IMR-90 (cell line): ENCODE measurements at regions not wholly inside any gene's neighbourhood (a gene's known extent, or its start where the extent isn't known, plus 50 kb on each side); places are given as distances from the start of the nearest gene placed in this dataset.

Source experiments
- ATAC-seq: fragments of 200-7000 bp; cut with Tn5 transposase; 2 replicates; pipeline ENCODE4 v1.9.1; 2020; ENCODE audit warnings: low read depth, mild to moderate bottlenecking, moderate library complexity
- BruUV-seq: library from RNA; stranded (reverse); fragments of 400-500 nt; replicated peaks from 2 replicates; lab custom pipeline; 2021; lab: Mats Ljungman, UMichigan
- CTCF ChIA-PET: fragments of 300-600 bp; formaldehyde crosslinking; extraction: SDS; loops from one replicate; lab custom pipeline; 2021; ENCODE audit warnings: antibody characterized with exemption; lab: Yijun Ruan, JAX
- POLR2A ChIA-PET: fragments of 300-600 bp; sonication (Branson Sonifier 250); formaldehyde crosslinking; loops from one replicate; lab custom pipeline; 2022; ENCODE audit warnings: antibody characterized with exemption; ENCODE audit not compliant: unreplicated experiment; lab: Charles Lee
- DNase-seq: peaks from one replicate; pipeline ENCODE4 v3.0.0; 2013
- H2AFZ ChIP-seq: replicated peaks from 2 replicates; pipeline ENCODE3; 2013; ENCODE audit warnings: low read length, mild to moderate bottlenecking; ENCODE audit not compliant: poor library complexity
- H2AK5ac ChIP-seq: 2 replicates; pipeline ENCODE4 v1.6.1; 2013; ENCODE audit warnings: low read depth, low read length, inconsistent platforms
- H2AK9ac ChIP-seq: replicated peaks from 2 replicates; pipeline ENCODE3; 2013; ENCODE audit warnings: mild to moderate bottlenecking, low read depth, low read length, moderate library complexity; ENCODE audit not compliant: poor library complexity
- H2BK120ac ChIP-seq: 2 replicates; pipeline ENCODE4 v1.6.1; 2013; ENCODE audit warnings: low read depth, low read length, inconsistent platforms
- H2BK15ac ChIP-seq: 3 replicates; pipeline ENCODE4 v1.6.1; 2013; ENCODE audit warnings: low read depth, low read length, inconsistent platforms
- H2BK20ac ChIP-seq: 2 replicates; pipeline ENCODE4 v1.6.1; 2013; ENCODE audit warnings: low read depth, mild to moderate bottlenecking, inconsistent platforms, low read length, moderate library complexity
- H2BK5ac ChIP-seq: 2 replicates; pipeline ENCODE4 v1.6.1; 2013; ENCODE audit warnings: mild to moderate bottlenecking, low read depth, low read length, inconsistent platforms; ENCODE audit not compliant: poor library complexity, severe bottlenecking
- H3K14ac ChIP-seq: replicated peaks from 2 replicates; pipeline ENCODE4 v1.6.1; 2013; ENCODE audit warnings: low read depth, low read length, inconsistent platforms
- H3K18ac ChIP-seq: 2 replicates; pipeline ENCODE4 v1.6.1; 2013; ENCODE audit warnings: low read depth, low read length, control low read depth
- H3K23ac ChIP-seq: 2 replicates; pipeline ENCODE4 v1.6.1; 2013; ENCODE audit warnings: low read depth, low read length, inconsistent platforms
- H3K27ac ChIP-seq: 2 replicates; pipeline ENCODE4 v1.5.1; 2013; ENCODE audit warnings: mild to moderate bottlenecking, control low read depth, low read length; ENCODE audit not compliant: insufficient read depth
- H3K27me3 ChIP-seq: 2 replicates; pipeline ENCODE4 v1.6.1; 2013; ENCODE audit warnings: low read length; ENCODE audit not compliant: control insufficient read depth, insufficient read depth
- H3K36me3 ChIP-seq: 2 replicates; pipeline ENCODE4 v1.6.1; 2013; ENCODE audit warnings: low read length, mixed read lengths; ENCODE audit not compliant: control insufficient read depth, insufficient read depth
- H3K4ac ChIP-seq: 2 replicates; pipeline ENCODE4 v1.6.1; 2013; ENCODE audit warnings: low read depth, low read length, inconsistent platforms
- H3K4me1 ChIP-seq: 2 replicates; pipeline ENCODE4 v1.6.1; 2013; ENCODE audit warnings: low read length, mixed read lengths; ENCODE audit not compliant: control insufficient read depth, insufficient read depth
- H3K4me2 ChIP-seq: 2 replicates; pipeline ENCODE4 v1.6.1; 2013; ENCODE audit warnings: low read depth, mild to moderate bottlenecking, control low read depth, low read length, moderate library complexity
- H3K4me3 ChIP-seq: 2 replicates; pipeline ENCODE4 v1.5.1; 2013; ENCODE audit warnings: low read depth, mild to moderate bottlenecking, control low read depth, low read length, moderate library complexity; ENCODE audit not compliant: insufficient read depth
- H3K56ac ChIP-seq: 2 replicates; pipeline ENCODE4 v1.6.1; 2013; ENCODE audit warnings: low read length, inconsistent platforms; ENCODE audit not compliant: insufficient read depth; ENCODE audit errors: extremely low read depth
- H3K79me1 ChIP-seq, 2 experiments: 2 replicates each; pipeline ENCODE4 v1.6.1; 2013; ENCODE audit warnings: low read length in 2 of 2, inconsistent platforms in 1 of 2, low read depth in 1 of 2
- H3K9ac ChIP-seq: 2 replicates; pipeline ENCODE4 v1.6.1; 2013; ENCODE audit warnings: low read depth, low read length, control low read depth
- H3K9me1 ChIP-seq: 2 replicates; pipeline ENCODE4 v1.6.1; 2013; ENCODE audit warnings: low read length, inconsistent platforms; ENCODE audit not compliant: insufficient read depth
- H3K9me3 ChIP-seq: 2 replicates; pipeline ENCODE4 v1.6.1; 2013; ENCODE audit warnings: low read length; ENCODE audit not compliant: control insufficient read depth, insufficient read depth
- H4K20me1 ChIP-seq: 2 replicates; pipeline ENCODE4 v1.6.1; 2013; ENCODE audit warnings: low read length, inconsistent platforms; ENCODE audit not compliant: insufficient read depth
- H4K5ac ChIP-seq: 2 replicates; pipeline ENCODE4 v1.6.1; 2013; ENCODE audit warnings: mild to moderate bottlenecking, low read depth, low read length, control low read depth
- H4K8ac ChIP-seq, 2 experiments: 2 replicates each; pipeline ENCODE4 v1.6.1; 2013; ENCODE audit warnings: low read depth in 2 of 2, low read length in 2 of 2, control low read depth in 1 of 2, inconsistent platforms in 1 of 2
- H4K91ac ChIP-seq: 2 replicates; pipeline ENCODE4 v1.6.1; 2013; ENCODE audit warnings: low read depth, low read length, inconsistent platforms; ENCODE audit not compliant: insufficient read depth
- CEBPB ChIP-seq: IDR thresholded peaks from 2 replicates; pipeline ENCODE4 v1.6.1; 2012; ENCODE audit warnings: low read depth, low read length, improper control_type of control experiment
- MAFK ChIP-seq: IDR thresholded peaks from 2 replicates; pipeline ENCODE4 v1.6.1; 2012; ENCODE audit warnings: low read depth, low read length, improper control_type of control experiment
- NFE2L2 ChIP-seq: fragments of 150-350 bp; IDR thresholded peaks from 2 replicates; pipeline ENCODE4 v1.6.1; 2016; ENCODE audit warnings: low read depth, mild to moderate bottlenecking, low read length
- RFX5 ChIP-seq: IDR thresholded peaks from 2 replicates; pipeline ENCODE4 v1.8.0; 2012; ENCODE audit warnings: low read depth, mild to moderate bottlenecking, low read length, moderate library complexity
- USF2 ChIP-seq: fragments of 150-350 bp; IDR thresholded peaks from 2 replicates; pipeline ENCODE4 v1.6.1; 2017; ENCODE audit warnings: mild to moderate bottlenecking, antibody characterized with exemption, low read length, low read depth
- WGBS, 2 experiments: methylation state at CpG; one replicate each; pipeline versions ENCODE4 v1.1.5 to v1.1.7; 2013; ENCODE audit warnings: missing lambda C conversion rate in 2 of 2; ENCODE audit not compliant: insufficient read length in 1 of 2; ENCODE audit errors: extremely low coverage in 2 of 2; 5-methylcytosine and 5-hydroxymethylcytosine counted together
- dilution Hi-C: fragments of 300-500 bp; cut with HindIII; formaldehyde crosslinking; loops from one replicate; pipeline ENCODE4 v1.14.3; 2018; ENCODE audit warnings: low sequenced_read_pairs; ENCODE audit not compliant: unreplicated experiment
- in situ Hi-C: fragments of 300-500 bp; cut with MboI; formaldehyde crosslinking; loops from 3 replicates; pipeline ENCODE4 v1.14.3; 2019; ENCODE audit warnings: low sequenced_read_pairs, inconsistent platforms, mixed read lengths
- intact Hi-C: fragments of 100-400 bp; cut with micrococcal nuclease; formaldehyde crosslinking; loops from 2 replicates; pipeline ENCODE4 v1.10.0; 2022

- no CpG with 5 or more reads among the region's 1 CpG for WGBS, 2 experiments
- POLR2A ChIA-PET: no interaction called here
- intact Hi-C loops: no loop called here
Observed at GRCh38 chr1:188218289-188218688, 1389.5 kb downstream of the PLA2G4A start.

More at GRCh38 chr1:188218289-188218688, 1389.5 kb downstream of the PLA2G4A start:
- H3K9ac ChIP-seq: no peak overlapping the region
- no peak overlapping the region for H2BK15ac ChIP-seq
- H3K4me2 ChIP-seq: no peak overlapping the region
- H3K36me3 ChIP-seq: no peaks in the 10 kb centered on the region
- no peaks in the 10 kb centered on the region for H3K4me1 ChIP-seq
- H3K4me3 ChIP-seq: no peak overlapping the region
- H3K9me1 ChIP-seq: no peaks in the 10 kb centered on the region
- no peak overlapping the region for H3K4ac ChIP-seq
- no peaks in the 10 kb centered on the region for H3K9me3 ChIP-seq
- DNase-seq (no peak), ATAC-seq (no peak)
- BruUV-seq: no TSS peak
- no peak overlapping the region for H3K18ac ChIP-seq
- CTCF ChIA-PET: no interaction called here
- dilution Hi-C loops: no loop called here
- H3K27me3 ChIP-seq: no peaks in the 10 kb centered on the region
- H3K23ac ChIP-seq: no peak overlapping the region
- H4K91ac ChIP-seq: no peak overlapping the region
- no peaks in the 10 kb centered on the region for H4K20me1 ChIP-seq
- no peak overlapping the region for H4K5ac ChIP-seq
- TF ChIP-seq CEBPB (peak; percentile 90), MAFK (no peak), NFE2L2 (no peak), RFX5 (no peak), USF2 (no peak)
- H2AFZ ChIP-seq: no peak overlapping the region
- no peak overlapping the region for H3K14ac ChIP-seq
- no peak overlapping the region for H2BK120ac ChIP-seq
- H4K8ac ChIP-seq: no peak overlapping the region
- H3K27ac ChIP-seq: no peak overlapping the region
- in situ Hi-C loops: no loop called here
- no peak overlapping the region for H2BK20ac ChIP-seq
- H2AK5ac ChIP-seq: no peak overlapping the region
- H2AK9ac ChIP-seq: no peak overlapping the region
- no peak overlapping the region for H3K56ac ChIP-seq
- H2BK5ac ChIP-seq: no peak overlapping the region
- H3K79me1 ChIP-seq: no peaks in the 10 kb centered on the region
